GM12891 (cell line): ENCODE measurements at regions not wholly inside any gene's neighbourhood (a gene's known extent, or its start where the extent isn't known, plus 50 kb on each side); places are given as distances from the start of the nearest gene placed in this dataset.

Source experiments
- DNase-seq: peaks from one replicate; pipeline ENCODE4 v3.0.0; 2011; ENCODE audit warnings: low spot score; ENCODE audit not compliant: insufficient read length
- FAIRE-seq: peaks from 2 replicates; lab custom pipeline; 2011; peaks lifted over from hg19 to GRCh38; lab: Jason Lieb, UNC
- PAX5 ChIP-seq: IDR thresholded peaks from 2 replicates; pipeline ENCODE4 v1.6.1; 2011; ENCODE audit warnings: low read length, moderate library complexity, mild to moderate bottlenecking; ENCODE audit not compliant: insufficient read depth, severe bottlenecking
- POLR2A ChIP-seq: IDR thresholded peaks from 2 replicates; pipeline ENCODE4 v1.6.1; 2011; ENCODE audit warnings: low read depth, low read length, control low read depth
- POLR2AphosphoS5 ChIP-seq: IDR thresholded peaks from 2 replicates; pipeline ENCODE4 v1.6.1; 2011; ENCODE audit warnings: low read depth, low read length, control low read depth
- POU2F2 ChIP-seq: IDR thresholded peaks from 2 replicates; pipeline ENCODE4 v1.6.1; 2011; ENCODE audit warnings: low read depth, mild to moderate bottlenecking, control low read depth, low read length, moderate library complexity
- SPI1 ChIP-seq: IDR thresholded peaks from 2 replicates; pipeline ENCODE4 v1.6.1; 2011; ENCODE audit warnings: low read depth, low read length, control low read depth
- TAF1 ChIP-seq: IDR thresholded peaks from 2 replicates; pipeline ENCODE4 v1.6.1; 2011; ENCODE audit warnings: low read depth, low read length, control low read depth

DNA sequence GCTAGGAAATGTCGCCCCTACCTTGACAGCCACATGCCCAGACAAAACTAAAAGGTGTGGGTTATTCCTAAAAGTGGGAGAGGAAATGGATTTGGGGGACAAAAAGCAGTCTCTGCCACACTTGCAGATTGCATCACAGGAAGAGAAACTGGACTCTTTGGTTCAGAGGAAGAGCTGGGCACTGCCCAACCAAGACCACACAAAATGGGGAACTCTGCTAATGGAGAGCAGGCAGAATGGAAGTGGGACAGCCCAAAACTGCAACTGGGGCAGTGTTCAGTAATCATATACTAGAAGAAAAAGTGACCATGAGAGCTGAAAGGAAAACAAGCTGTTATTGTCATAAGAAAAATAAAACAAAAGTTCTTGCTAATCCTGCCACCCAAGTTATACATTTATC is 138.9 kb upstream of the FRMD4B start:
- TF ChIP-seq POLR2A (no peak), TAF1 (no peak), POLR2AphosphoS5 (no peak), SPI1 (no peak), PAX5 (no peak), POU2F2 (no peak)
- FAIRE-seq: no peak
- DNase-seq: no peak

DNA sequence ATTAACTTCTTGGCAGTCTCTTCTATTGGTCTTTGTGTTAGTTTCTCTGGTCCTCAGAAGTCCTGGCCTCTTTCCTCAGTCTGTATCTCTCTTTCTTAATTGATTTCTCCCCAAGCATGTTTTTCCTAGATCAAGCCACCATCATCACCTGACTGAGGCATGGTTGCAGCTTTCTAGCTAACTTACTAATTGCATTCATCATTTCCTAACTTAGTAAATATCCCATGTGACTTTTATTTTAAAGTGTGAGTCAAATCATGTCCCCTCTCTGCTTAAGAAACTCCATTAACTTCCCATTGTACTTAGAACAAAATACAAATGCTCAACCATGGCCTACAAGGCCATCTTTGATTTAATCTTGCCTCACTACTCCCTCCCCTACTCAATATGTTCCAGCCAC is 135.4 kb upstream of the FRMD4B start:
- FAIRE-seq (no peak), DNase-seq (no peak)
- no peak for TF ChIP-seq PAX5
- TF ChIP-seq TAF1: no peak
- TF ChIP-seq POU2F2: no peak
- TF ChIP-seq POLR2A: no peak
- TF ChIP-seq POLR2AphosphoS5: no peak
- TF ChIP-seq SPI1: no peak

DNA sequence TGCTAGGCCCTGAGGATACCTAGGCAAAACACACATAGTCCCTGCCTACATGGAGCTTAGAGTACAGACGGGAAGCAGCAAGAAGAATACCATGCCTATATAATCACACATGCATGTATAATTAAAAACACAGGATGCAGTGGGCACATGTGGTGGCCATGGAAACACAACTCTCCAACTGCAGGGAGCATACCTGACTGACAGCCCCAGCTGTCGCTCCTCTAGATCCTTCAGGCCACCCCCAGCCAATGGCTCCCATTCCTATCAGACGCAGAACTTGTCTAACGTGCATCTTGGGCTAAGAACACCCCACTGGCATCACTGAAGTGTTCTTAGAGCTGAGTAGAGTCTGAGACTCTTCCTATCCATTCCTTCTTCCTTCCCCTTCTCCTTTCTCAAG is 125.5 kb upstream of the FRMD4B start:
- DNase-seq (no peak), FAIRE-seq (no peak)
- TF ChIP-seq POLR2A: no peak
- TF ChIP-seq PAX5: no peak
- no peak for TF ChIP-seq TAF1
- no peak for TF ChIP-seq POLR2AphosphoS5
- TF ChIP-seq SPI1: no peak
- no peak for TF ChIP-seq POU2F2

DNA sequence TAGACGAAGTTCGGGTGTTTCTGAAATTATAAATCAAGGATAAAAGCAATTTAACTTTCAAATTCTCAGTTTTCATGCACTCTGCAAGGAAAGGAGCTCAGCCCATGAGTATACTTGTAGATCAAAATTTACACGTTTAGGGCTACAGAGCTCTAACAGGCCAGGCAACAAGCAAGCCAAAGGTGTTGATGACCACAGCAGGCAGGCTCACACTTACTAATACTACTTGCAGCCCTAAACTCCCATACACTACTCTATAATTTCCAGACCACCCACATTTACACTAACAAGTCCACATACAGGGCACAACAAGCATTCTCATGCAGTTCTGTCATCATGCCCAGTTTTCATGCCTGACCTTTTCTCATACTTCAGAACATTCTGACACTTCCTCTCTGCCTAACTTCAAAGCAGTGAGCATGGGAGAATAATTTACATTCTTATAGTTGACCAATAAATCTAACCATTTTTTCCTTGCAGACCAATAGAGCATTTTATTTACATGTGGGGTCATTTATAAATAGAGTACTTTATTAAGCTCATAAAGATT is 124.7 kb upstream of the FRMD4B start:
- DNase-seq: no peak
- no peak for TF ChIP-seq POLR2A
- TF ChIP-seq POU2F2: no peak
- no peak for TF ChIP-seq TAF1
- no peak for TF ChIP-seq PAX5
- TF ChIP-seq SPI1: no peak
- no peak for TF ChIP-seq POLR2AphosphoS5
- no peak for FAIRE-seq

DNA sequence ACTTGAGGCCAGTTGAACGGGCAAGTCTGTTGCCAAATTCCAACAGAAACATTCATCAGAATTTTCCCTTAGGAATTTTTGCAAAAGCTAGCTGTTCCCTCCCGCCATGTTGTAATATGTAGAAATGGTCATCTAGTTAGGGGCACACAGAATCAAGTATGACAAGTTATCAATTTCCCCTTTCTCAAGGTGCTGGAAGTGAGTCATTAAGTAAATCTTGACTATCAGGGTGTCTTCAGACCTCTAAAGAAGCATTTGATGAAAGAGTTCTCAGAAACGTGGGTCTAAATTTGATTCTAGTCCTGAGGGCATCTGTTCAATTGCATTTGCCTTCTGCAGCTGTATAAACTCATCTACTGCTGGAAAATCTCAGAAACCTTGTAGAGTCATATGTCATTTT is 123.4 kb upstream of the FRMD4B start:
- DNase-seq (no peak), FAIRE-seq (no peak)
- TF ChIP-seq TAF1 (no peak), POLR2A (no peak), SPI1 (no peak), POU2F2 (no peak), POLR2AphosphoS5 (no peak)

DNA sequence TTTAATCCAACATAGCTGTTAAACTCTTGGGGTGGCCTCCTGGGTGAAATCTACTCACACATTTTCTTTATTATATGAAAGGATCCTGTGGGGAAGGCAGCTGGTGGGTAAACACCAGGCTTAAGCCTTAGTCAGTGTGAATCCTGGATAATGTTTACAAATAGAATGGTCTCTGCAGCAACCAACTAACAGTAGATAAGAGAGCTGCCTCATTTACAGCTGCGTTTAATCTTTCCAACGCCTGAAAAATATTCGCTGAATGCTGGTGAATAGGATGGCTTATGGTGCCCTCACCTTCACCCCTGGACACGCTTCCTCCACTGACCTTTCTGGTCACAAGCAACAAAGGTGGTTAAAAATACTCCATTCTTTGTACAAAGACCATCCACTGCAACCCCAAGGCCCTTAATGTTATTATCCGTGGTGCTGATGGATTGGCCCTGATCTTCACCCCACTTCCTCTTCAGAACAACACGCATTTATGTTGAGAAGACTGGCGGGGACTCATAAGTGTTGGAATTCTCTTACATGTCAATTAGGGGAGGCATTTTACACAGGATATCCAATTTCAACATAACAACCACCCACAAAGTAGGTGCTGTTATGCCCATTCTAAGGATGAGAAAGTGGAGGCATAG is 120.0 kb upstream of the FRMD4B start:
- no peak for TF ChIP-seq PAX5
- TF ChIP-seq POU2F2: no peak
- no peak for TF ChIP-seq TAF1
- TF ChIP-seq POLR2AphosphoS5: no peak
- no peak for TF ChIP-seq SPI1
- FAIRE-seq (no peak), DNase-seq (no peak)

DNA sequence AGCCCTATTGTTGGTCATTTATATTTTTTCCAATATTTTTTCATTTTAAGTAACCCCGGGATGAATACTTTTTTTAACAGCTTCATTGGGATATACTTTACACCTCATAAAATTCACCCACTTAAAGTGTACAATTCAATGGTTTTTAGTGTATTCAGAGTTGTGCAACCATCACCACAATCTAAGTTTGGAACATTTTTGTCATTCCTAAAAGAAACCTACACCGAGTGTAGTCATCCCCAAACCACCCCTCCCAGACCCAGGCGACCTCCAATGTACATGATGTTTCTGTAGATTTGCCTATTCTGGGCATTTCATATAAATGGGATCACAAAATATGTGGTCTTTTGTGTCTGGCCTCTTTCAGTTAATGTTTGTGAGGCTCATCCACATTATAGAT is 118.3 kb upstream of the FRMD4B start:
- DNase-seq: no peak
- no peak for FAIRE-seq
- TF ChIP-seq POLR2A: no peak
- TF ChIP-seq POU2F2: no peak
- TF ChIP-seq PAX5: no peak
- no peak for TF ChIP-seq TAF1
- no peak for TF ChIP-seq POLR2AphosphoS5
- no peak for TF ChIP-seq SPI1

DNA sequence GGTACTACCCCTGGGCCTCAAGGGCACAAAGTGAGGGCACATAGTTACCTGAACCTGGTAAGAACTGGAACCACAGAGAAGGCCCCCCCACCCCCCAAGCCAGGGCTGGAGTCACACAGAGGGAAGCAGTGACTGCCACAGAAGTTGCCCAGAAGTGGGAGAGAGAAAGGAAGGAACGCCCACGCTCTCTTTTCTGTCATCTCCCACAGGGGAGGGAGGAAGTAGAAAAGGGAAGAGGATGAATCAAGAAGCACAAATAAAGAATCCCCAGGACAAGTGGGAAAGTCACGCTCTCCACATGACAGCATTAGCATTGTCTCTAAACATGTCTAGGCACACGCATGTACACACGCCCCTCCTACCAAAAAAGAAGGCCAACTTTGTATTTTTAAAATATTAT is 114.7 kb upstream of the FRMD4B start:
- FAIRE-seq (no peak), DNase-seq (no peak)
- TF ChIP-seq SPI1 (no peak), POU2F2 (no peak), PAX5 (no peak), POLR2A (no peak), TAF1 (no peak), POLR2AphosphoS5 (no peak)

DNA sequence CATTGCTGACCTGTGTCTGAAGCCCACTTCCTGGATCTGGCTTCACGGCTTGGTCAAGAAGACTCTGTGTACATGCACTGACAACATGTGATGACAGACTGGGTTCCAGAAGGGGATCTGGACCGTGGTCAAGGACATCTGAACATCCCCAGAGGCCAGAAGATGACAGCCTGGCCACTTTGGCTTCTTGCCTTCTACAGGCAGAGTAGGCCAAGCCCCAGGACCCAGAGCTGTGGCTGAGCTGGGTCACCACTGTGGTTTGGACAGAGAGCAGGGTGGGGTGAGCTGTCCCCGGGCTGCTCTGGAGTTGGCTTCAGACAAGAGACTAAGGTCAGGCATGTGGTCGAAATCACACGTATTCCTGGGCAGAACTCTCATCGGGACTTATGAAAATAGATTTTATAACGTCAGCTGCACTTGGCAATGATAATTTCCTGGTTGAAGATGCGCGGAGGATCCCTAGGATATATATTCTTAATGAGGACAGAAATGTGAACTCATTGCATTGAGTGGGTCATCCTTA is 114.1 kb upstream of the FRMD4B start:
- no peak for FAIRE-seq
- TF ChIP-seq PAX5 (no peak), TAF1 (no peak), POLR2AphosphoS5 (no peak), SPI1 (no peak), POLR2A (no peak), POU2F2 (no peak)
- DNase-seq: no peak

DNA sequence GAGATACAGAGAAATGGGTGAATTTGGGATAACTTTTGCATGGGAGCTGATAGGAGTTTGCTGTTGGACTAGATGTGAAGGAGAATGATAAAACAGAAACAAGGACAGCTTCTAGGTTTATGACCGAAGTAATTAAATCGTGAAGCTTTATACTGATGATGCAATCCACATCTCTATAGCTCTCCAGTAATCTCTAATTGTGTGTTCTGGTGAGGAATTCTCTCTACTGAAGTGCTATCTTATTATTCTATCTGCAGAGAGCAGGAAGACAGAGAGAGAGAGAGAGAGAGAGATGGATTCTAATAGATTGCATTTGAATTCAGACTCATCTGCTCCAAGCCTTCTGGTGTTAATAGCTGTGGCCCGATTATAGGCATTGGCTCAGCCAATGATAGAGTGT is 113.5 kb upstream of the FRMD4B start:
- TF ChIP-seq SPI1 (no peak), POLR2AphosphoS5 (no peak), POU2F2 (no peak), TAF1 (no peak), POLR2A (no peak), PAX5 (no peak)
- no peak for FAIRE-seq

More for the DNA sequence above, 113.5 kb upstream of the FRMD4B start:
- no peak for DNase-seq
